Fibroblast of skin of left quadriceps (primary cell): ENCODE measurements at regions not wholly inside any gene's neighbourhood (a gene's known extent, or its start where the extent isn't known, plus 50 kb on each side); places are given as distances from the start of the nearest gene placed in this dataset.

ENCODE experiments used
- DNase-seq, 2 experiments: peaks; one replicate each; pipeline ENCODE4 v3.0.0-alpha.2; 2013; ENCODE audit warnings: low read depth in 2 of 2

- DNase-seq: no peak
These were observed 483.0 kb upstream of the AGTR1 start for GRCh38 chr3:148214705-148215104.

GRCh38 chr3:148217317-148217716 lies 480.4 kb upstream of the AGTR1 start:
- DNase-seq: no peak

- DNase-seq: no peak
These were observed 479.5 kb upstream of the AGTR1 start for GRCh38 chr3:148218222-148218621.

DNA sequence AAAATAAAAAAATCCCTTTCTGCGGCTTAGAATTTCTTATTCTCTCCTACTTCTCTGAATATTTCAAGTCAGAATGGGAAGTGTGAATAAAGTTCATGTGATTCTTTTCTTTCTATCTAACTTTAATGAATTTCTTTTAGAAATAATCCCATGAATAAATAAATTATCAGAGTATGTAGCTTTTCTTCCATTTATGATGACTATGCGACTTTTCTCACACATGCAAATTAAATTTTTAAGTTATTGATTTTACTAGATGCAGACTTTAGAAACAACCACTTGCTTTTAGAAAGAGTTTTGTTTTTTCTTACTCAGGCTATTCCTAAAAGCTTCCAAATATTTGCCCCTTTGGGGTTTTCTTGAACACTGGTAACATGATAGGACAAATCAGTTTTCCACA lies 477.7 kb upstream of the AGTR1 start:
- no peak for DNase-seq

- DNase-seq: no peak
These were observed 476.4 kb upstream of the AGTR1 start for GRCh38 chr3:148221303-148221702.

GRCh38 chr3:148223266-148223665 lies 474.4 kb upstream of the AGTR1 start:
- DNase-seq: no peak

GRCh38 chr3:148226246-148226645 lies 471.5 kb upstream of the AGTR1 start:
- no peak for DNase-seq

DNA sequence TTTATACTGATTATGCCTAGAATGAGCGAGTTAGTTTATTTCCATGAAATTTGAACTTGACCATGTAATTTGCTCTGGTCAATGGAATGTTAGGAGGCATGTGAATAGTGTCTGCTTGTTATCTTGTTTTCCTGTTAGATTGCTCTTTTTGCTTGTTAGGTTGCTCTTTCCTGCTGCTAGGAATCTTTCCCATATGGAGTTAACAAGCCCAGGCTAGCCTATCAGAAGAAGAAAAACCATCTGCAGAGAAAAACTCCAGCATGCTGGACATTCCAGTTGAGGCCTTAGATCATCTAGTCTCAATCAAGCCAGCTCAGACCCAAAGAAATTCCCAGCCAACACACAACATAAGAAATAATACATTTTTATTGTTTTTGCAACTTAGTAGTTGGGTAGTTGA lies 470.2 kb upstream of the AGTR1 start:
- no peak for DNase-seq

DNA sequence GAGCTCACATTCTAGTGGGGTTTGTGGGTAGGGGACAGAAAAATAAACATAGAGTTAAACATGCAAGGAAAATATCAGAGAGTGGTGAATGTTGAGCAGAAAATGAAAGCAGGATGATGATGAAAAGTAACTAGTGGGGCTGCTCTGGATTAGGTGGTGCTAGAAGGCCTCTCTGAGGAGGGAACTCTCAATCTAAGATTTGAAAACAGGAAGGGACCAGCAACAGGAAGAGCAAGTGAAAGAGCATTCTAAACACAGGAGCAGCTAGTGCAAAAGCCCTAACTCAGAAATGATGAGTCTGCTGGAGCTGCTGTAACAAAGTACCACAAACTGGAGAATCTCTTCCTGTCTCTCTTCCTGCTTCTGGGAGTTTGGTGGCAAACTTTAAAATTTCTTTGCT lies 468.6 kb upstream of the AGTR1 start:
- DNase-seq: no peak

DNA sequence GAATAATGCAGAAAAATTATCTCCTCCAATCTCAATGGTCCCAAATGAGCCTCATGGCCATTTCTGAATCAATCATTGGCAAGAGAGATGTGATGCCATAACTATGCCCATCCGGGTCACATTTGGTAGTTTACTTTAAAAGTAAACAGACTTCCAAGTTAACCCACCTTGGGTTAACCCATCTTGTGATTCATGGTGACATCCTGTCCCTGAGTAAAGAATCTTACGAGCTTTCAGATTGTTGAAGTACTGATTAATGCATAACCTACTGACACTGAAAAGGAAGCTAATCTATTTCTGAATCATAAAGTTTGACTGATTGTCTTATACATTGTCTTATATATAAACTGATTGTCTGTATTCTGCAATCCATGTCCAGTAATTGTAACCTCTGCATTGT lies 467.2 kb upstream of the AGTR1 start:
- DNase-seq: no peak

DNA sequence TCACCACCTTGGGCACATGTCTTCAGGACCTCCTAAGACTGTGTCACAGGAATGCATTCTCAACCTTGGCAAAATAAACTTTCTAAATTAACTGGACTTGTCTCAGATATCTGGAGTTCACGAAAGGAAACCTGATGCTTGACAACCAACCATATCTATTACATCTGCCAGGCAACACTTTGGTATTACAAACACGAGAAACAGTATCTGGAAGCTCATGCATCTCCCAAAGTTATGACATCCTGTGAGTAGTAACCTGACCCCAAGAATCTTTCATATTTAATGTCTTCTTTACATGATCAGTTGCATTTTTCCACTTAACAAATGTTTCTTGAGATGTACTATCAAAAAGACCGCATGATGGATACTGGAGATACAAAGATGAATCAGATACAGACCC lies 465.3 kb upstream of the AGTR1 start:
- DNase-seq: no peak

- peak in 1 of 2 experiments; percentile 12 for DNase-seq
These were observed 464.3 kb upstream of the AGTR1 start for GRCh38 chr3:148233403-148233802.

DNA sequence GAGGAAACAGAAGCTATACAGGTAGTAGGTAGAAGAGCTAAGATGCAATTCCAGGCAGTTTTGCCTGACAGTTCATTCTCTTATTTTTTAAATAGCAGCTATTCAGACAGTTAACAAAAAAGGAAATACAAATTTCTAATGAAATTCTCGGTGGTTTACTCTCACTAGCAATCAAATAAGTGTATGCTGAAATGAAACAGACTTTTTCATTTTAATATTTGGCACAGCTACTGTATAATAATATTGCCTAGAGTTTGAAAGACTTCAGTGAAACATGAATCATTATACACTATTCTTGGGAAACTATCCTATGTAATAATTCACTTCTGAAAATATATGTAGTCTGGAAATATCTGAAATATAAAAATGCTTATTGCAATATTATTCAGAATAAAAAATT lies 463.2 kb upstream of the AGTR1 start:
- DNase-seq: no peak

GRCh38 chr3:148235566-148235965 lies 462.1 kb upstream of the AGTR1 start:
- no peak for DNase-seq

DNA sequence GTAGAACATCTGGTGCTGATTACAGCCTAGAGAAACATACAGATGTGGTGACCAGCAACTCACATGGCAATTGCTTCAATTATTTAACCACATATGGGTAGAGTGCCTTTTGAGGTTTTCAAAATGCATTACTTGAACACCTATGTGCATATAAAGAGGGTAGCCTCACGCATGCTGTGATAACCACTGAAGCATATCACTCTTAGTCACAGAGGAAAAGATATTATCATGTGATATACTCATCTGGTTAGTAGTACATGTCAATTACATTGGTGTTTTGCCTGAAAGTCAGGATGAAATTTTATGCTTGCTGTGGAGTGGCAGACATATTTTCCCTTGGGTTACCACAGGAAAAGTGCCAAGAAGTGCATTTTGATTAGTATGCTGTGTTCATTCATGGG lies 459.3 kb upstream of the AGTR1 start:
- DNase-seq: peak; percentile 65 to 71

DNA sequence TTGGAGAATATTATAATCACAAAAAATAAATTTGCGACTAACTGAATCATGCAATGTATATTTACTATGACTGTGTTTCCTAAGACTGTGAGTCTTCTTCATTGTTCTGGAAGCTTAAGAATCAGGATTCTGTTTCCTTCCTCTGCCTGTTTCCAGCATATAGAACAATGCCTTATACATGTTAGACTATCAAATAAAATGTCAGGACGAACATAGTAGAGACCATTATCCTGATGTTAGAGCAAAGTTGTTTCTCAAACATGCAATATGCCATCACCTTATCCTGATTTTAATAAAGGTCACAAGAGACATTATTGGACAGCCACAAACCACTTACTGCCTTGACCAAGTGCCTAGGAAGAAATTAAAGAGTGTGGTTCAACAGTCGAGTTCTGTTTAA lies 457.4 kb upstream of the AGTR1 start:
- no peak for DNase-seq

DNA sequence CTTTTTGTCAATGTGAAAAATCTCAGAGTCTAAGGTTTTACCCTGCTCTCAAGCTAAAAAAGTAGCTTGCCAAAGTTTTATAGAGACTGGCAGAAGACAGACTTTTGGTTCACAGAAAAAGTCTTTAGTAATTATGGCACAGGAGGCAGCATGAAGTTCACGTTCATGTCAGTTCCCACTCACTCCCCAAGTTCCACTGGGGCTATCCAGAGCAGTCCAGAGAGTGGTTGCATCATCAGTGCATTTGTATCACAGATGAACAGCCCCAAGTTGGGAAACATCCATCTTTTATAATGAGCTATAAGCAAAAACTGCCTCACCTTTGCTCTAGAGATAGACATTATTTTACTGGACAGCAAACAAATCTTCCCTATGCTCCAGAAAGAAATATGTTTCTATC lies 454.1 kb upstream of the AGTR1 start:
- DNase-seq: no peak

GRCh38 chr3:148246291-148246923 lies 451.3 kb upstream of the AGTR1 start:
- DNase-seq: no peak

DNA sequence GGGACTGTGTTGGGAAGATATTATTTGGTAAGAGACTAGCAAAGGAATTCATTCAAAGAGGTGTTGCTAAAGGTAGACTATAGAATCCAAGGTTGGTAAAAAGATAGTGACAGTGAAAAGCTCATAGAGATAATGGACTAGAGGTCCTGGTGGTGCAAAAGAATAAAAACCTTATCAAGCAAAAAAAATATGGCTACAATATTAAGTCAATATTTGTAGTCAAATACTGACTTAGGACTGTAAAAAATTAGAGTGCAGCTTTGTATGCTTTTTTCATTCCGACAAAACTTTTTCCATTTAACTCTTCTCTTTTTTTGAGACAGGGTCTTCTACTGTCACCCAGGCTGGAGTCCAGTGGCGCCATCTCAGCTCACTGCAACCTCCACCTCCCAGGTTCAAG lies 444.0 kb upstream of the AGTR1 start:
- no peak for DNase-seq

- DNase-seq: no peak
These were observed 443.3 kb upstream of the AGTR1 start for GRCh38 chr3:148254402-148254801.

GRCh38 chr3:148255981-148256969 lies 441.4 kb upstream of the AGTR1 start:
- no peak for DNase-seq

GRCh38 chr3:148262980-148263379 lies 434.7 kb upstream of the AGTR1 start:
- no peak for DNase-seq

- DNase-seq: no peak
These were observed 431.9 kb upstream of the AGTR1 start for GRCh38 chr3:148265841-148266240.
